ES-I3 (cell line): ENCODE measurements at regions not wholly inside any gene's neighbourhood (a gene's known extent, or its start where the extent isn't known, plus 50 kb on each side); places are given as distances from the start of the nearest gene placed in this dataset.

ENCODE experiments used
- H3K36me3 ChIP-seq: 2 replicates; pipeline ENCODE4 v1.6.1; 2013; ENCODE audit warnings: mild to moderate bottlenecking, low read length, control low read depth, moderate library complexity; ENCODE audit not compliant: insufficient read depth
- H3K4me1 ChIP-seq: 2 replicates; pipeline ENCODE4 v1.6.1; 2013; ENCODE audit warnings: mild to moderate bottlenecking, control low read depth, low read length; ENCODE audit not compliant: insufficient read depth
- H3K9ac ChIP-seq: 2 replicates; pipeline ENCODE4 v1.6.1; 2013; ENCODE audit warnings: low read depth, mild to moderate bottlenecking, low read length, moderate library complexity
- H3K9me3 ChIP-seq: 2 replicates; pipeline ENCODE4 v1.6.1; 2013; ENCODE audit warnings: mild to moderate bottlenecking, low read length, moderate library complexity; ENCODE audit not compliant: control insufficient read depth, insufficient read depth

- peaks cover 22% of the 10 kb centered on the region for H3K4me1 ChIP-seq
Measured at GRCh38 chr7:91556239-91556638, 292.0 kb downstream of the FZD1 start.

GRCh38 chr7:91556956-91557650 is 292.9 kb downstream of the FZD1 start:
- no peaks in the 10 kb centered on the region for H3K36me3 ChIP-seq
- H3K4me1 ChIP-seq: peaks cover 22% of the 10 kb centered on the region
- no peaks in the 10 kb centered on the region for H3K9me3 ChIP-seq
- H3K9ac ChIP-seq: no peak overlapping the region

More at GRCh38 chr7:91556239-91556638, 292.0 kb downstream of the FZD1 start:
- Histone ChIP-seq H3K36me3 (no peaks in the 10 kb centered on the region), H3K9ac (no peak overlapping the region), H3K9me3 (no peaks in the 10 kb centered on the region)

- Histone ChIP-seq H3K9me3 (no peaks in the 10 kb centered on the region), H3K9ac (no peak overlapping the region), H3K4me1 (peaks cover 22% of the 10 kb centered on the region), H3K36me3 (no peaks in the 10 kb centered on the region)
Measured at GRCh38 chr7:91557789-91558404, 293.7 kb downstream of the FZD1 start.

DNA sequence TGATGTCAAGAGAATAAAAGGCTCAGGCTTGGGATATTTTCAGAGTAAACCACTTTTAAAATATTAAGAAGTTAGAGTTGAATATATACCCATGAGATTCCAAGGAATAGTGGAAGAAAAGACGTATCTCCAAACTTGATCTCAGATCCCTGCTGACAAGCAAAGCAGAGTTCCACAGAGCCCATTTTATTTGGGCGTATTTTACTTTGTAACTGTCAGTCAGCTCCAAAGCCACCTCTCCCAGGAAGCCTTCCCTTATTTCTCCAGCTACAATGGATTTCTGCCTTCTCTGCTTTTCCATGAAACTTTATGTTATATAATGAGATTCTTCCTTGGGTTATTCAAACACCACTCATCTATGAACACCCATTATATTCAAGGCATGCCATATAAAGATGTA is 295.7 kb downstream of the FZD1 start:
- Histone ChIP-seq H3K36me3 (no peaks in the 10 kb centered on the region), H3K4me1 (peaks cover 11% of the 10 kb centered on the region), H3K9ac (no peak overlapping the region), H3K9me3 (no peaks in the 10 kb centered on the region)

GRCh38 chr7:91564101-91564500 is 299.9 kb downstream of the FZD1 start:
- Histone ChIP-seq H3K9me3 (no peaks in the 10 kb centered on the region), H3K9ac (no peak overlapping the region), H3K4me1 (peaks cover 8% of the 10 kb centered on the region; the same call in 1 of the 2 replicates), H3K36me3 (no peaks in the 10 kb centered on the region)

- H3K4me1 ChIP-seq: peaks cover 8% of the 10 kb centered on the region; the same call in 1 of the 2 replicates
- no peaks in the 10 kb centered on the region for H3K36me3 ChIP-seq
- no peaks in the 10 kb centered on the region for H3K9me3 ChIP-seq
- no peak overlapping the region for H3K9ac ChIP-seq
Measured at GRCh38 chr7:91564541-91564940, 300.3 kb downstream of the FZD1 start.

- Histone ChIP-seq H3K9me3 (no peaks in the 10 kb centered on the region), H3K9ac (no peak overlapping the region), H3K4me1 (peaks cover 14% of the 10 kb centered on the region), H3K36me3 (no peaks in the 10 kb centered on the region)
Measured at GRCh38 chr7:91565499-91566401, 301.5 kb downstream of the FZD1 start.

GRCh38 chr7:91566402-91566732 is 302.1 kb downstream of the FZD1 start:
- Histone ChIP-seq H3K4me1 (peaks cover 14% of the 10 kb centered on the region), H3K9me3 (no peaks in the 10 kb centered on the region), H3K36me3 (no peaks in the 10 kb centered on the region), H3K9ac (no peak overlapping the region)

- Histone ChIP-seq H3K9ac (no peak overlapping the region), H3K4me1 (peaks cover 14% of the 10 kb centered on the region), H3K36me3 (no peaks in the 10 kb centered on the region)
Measured at GRCh38 chr7:91567081-91568012, 303.1 kb downstream of the FZD1 start.

DNA sequence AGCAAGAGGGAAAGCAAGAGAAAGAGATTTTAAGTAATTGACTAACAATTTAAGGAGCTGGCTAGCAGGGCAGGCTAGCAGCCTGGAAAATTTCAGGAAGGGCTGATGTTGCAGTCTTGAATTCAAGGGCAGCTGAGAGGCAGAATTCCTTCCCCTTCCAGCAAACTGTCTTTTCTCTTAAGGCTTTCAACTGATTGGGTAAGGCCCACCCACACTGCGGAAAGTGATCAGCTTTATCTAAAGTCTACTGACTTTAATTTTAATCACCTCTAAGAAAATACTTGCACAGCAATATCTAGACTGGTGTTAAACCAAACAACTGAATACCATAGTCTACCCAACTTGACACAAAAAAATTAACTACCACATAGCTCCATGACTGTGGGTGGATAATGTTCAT is 303.9 kb downstream of the FZD1 start:
- H3K9ac ChIP-seq: no peak overlapping the region
- peaks cover 14% of the 10 kb centered on the region for H3K4me1 ChIP-seq
- H3K9me3 ChIP-seq: no peaks in the 10 kb centered on the region
- no peaks in the 10 kb centered on the region for H3K36me3 ChIP-seq

More at GRCh38 chr7:91567081-91568012, 303.1 kb downstream of the FZD1 start:
- no peaks in the 10 kb centered on the region for H3K9me3 ChIP-seq

GRCh38 chr7:91569728-91570457 is 305.7 kb downstream of the FZD1 start:
- Histone ChIP-seq H3K36me3 (no peaks in the 10 kb centered on the region), H3K4me1 (peaks cover 14% of the 10 kb centered on the region), H3K9ac (no peak overlapping the region), H3K9me3 (no peaks in the 10 kb centered on the region)

- Histone ChIP-seq H3K9ac (no peak overlapping the region), H3K36me3 (no peaks in the 10 kb centered on the region), H3K4me1 (peaks cover 14% of the 10 kb centered on the region), H3K9me3 (no peaks in the 10 kb centered on the region)
Measured at GRCh38 chr7:91570560-91570959, 306.3 kb downstream of the FZD1 start.

- Histone ChIP-seq H3K9me3 (no peaks in the 10 kb centered on the region), H3K36me3 (no peaks in the 10 kb centered on the region), H3K9ac (no peak overlapping the region), H3K4me1 (peaks cover 14% of the 10 kb centered on the region)
Measured at GRCh38 chr7:91571601-91572000, 307.4 kb downstream of the FZD1 start.
